ENCODE measurements at regions not wholly inside any gene's neighbourhood (a gene's known extent, or its start where the extent isn't known, plus 50 kb on each side); places are given as distances from the start of the nearest gene placed in this dataset.

GRCh38 chr11:31972623-31973022 is 118.3 kb upstream of the RCN1 start:
- ChIA-PET POLR2A (no interaction called here), CTCF (interaction anchor here (1.3 kb wide), 1 partner anchor 14 kb away, joined by 11 read pairs; no protein-coding TSS in a partner anchor)
- 95% methylated on average over 2 of the region's 5 CpGs for WGBS (ENCODE audit: insufficient coverage)
- Histone ChIP-seq H3K4me1 (ENCODE audit: control extremely low read depth in 1 of 4, control insufficient read depth in 4 of 4, insufficient read depth in 4 of 4, low read length in 3 of 4) (no peaks in the 10 kb centered on the region), H3K4me3 (ENCODE audit: control insufficient read depth in 1 of 7, extremely low read depth in 1 of 7, insufficient read depth in 4 of 7, low read depth in 2 of 7, low read length in 6 of 7) (no peak overlapping the region), H3K27me3 (replicated peaks in 2 of 5; ENCODE audit: control insufficient read depth in 4 of 5, insufficient read depth in 5 of 5, low read length in 4 of 5) (peaks cover 0 to 34% (median 4%) of the 10 kb centered on the region in 5 experiments), H3K9me3 (ENCODE audit: control extremely low read depth in 1 of 5, control insufficient read depth in 4 of 5, insufficient read depth in 2 of 5, low read depth in 1 of 5, low read length in 4 of 5) (no peaks in the 10 kb centered on the region), H3K27ac (ENCODE audit: insufficient read depth in 1 of 2, low read depth in 1 of 2, low read length in 2 of 2, poor library complexity in 1 of 2, severe bottlenecking in 2 of 2) (no peak overlapping the region), H3K36me3 (ENCODE audit: control insufficient read depth in 4 of 4, insufficient read depth in 4 of 4, low read length in 3 of 4) (no peaks in the 10 kb centered on the region)
- no peak for DNase-seq

GRCh38 chr11:31969359-31969702 is 121.5 kb upstream of the RCN1 start:
- Histone ChIP-seq H3K36me3 (ENCODE audit: control insufficient read depth in 4 of 4, insufficient read depth in 4 of 4, low read length in 3 of 4) (no peaks in the 10 kb centered on the region), H3K4me3 (ENCODE audit: control insufficient read depth in 1 of 7, extremely low read depth in 1 of 7, insufficient read depth in 4 of 7, low read depth in 2 of 7, low read length in 6 of 7) (no peak overlapping the region), H3K9me3 (ENCODE audit: control extremely low read depth in 1 of 5, control insufficient read depth in 4 of 5, insufficient read depth in 2 of 5, low read depth in 1 of 5, low read length in 4 of 5) (no peaks in the 10 kb centered on the region), H3K27ac (ENCODE audit: insufficient read depth in 1 of 2, low read depth in 1 of 2, low read length in 2 of 2, poor library complexity in 1 of 2, severe bottlenecking in 2 of 2) (no peak overlapping the region), H3K27me3 (replicated peaks in 2 of 5; ENCODE audit: control insufficient read depth in 4 of 5, insufficient read depth in 5 of 5, low read length in 4 of 5) (peaks cover 0 to 12% (median 0%) of the 10 kb centered on the region in 5 experiments), H3K4me1 (ENCODE audit: control extremely low read depth in 1 of 4, control insufficient read depth in 4 of 4, insufficient read depth in 4 of 4, low read length in 3 of 4) (no peaks in the 10 kb centered on the region)
- ChIA-PET CTCF (interaction anchor here (1.0 to 2.3 kb wide), 3 partner anchors 8 to 12 kb away, joined by 3 to 5 read pairs (median 4); no protein-coding TSS in a partner anchor), POLR2A (no interaction called here)
- WGBS (ENCODE audit: insufficient coverage) = 98% methylated on average over 6 of the region's 6 CpGs
- no peak for DNase-seq

- H3K27me3 ChIP-seq (replicated peaks in 2 of 5; ENCODE audit: control insufficient read depth in 4 of 5, insufficient read depth in 5 of 5, low read length in 4 of 5) = peaks cover 0 to 10% (median 0%) of the 10 kb centered on the region in 5 experiments
- no peak overlapping the region for H3K4me3 ChIP-seq (ENCODE audit: control insufficient read depth in 1 of 7, extremely low read depth in 1 of 7, insufficient read depth in 4 of 7, low read depth in 2 of 7, low read length in 6 of 7)
- no peaks in the 10 kb centered on the region for H3K9me3 ChIP-seq (ENCODE audit: control extremely low read depth in 1 of 5, control insufficient read depth in 4 of 5, insufficient read depth in 2 of 5, low read depth in 1 of 5, low read length in 4 of 5)
- H3K4me1 ChIP-seq (ENCODE audit: control extremely low read depth in 1 of 4, control insufficient read depth in 4 of 4, insufficient read depth in 4 of 4, low read length in 3 of 4) = no peaks in the 10 kb centered on the region
- H3K27ac ChIP-seq (ENCODE audit: insufficient read depth in 1 of 2, low read depth in 1 of 2, low read length in 2 of 2, poor library complexity in 1 of 2, severe bottlenecking in 2 of 2) = no peak overlapping the region
- CTCF ChIA-PET = interaction anchor here (1.0 to 2.3 kb wide), 3 partner anchors 8 to 13 kb away, joined by 3 to 5 read pairs (median 4); no protein-coding TSS in a partner anchor
- no peak for DNase-seq
- H3K36me3 ChIP-seq (ENCODE audit: control insufficient read depth in 4 of 4, insufficient read depth in 4 of 4, low read length in 3 of 4) = no peaks in the 10 kb centered on the region
- WGBS (ENCODE audit: insufficient coverage) = 98% methylated on average over 6 of the region's 13 CpGs
- POLR2A ChIA-PET = no interaction called here
These were observed 122.2 kb upstream of the RCN1 start for GRCh38 chr11:31968461-31969358.

GRCh38 chr11:31967404-31968130 is 123.3 kb upstream of the RCN1 start:
- Histone ChIP-seq H3K27ac (ENCODE audit: insufficient read depth in 1 of 2, low read depth in 1 of 2, low read length in 2 of 2, poor library complexity in 1 of 2, severe bottlenecking in 2 of 2) (no peak overlapping the region), H3K36me3 (ENCODE audit: control insufficient read depth in 4 of 4, insufficient read depth in 4 of 4, low read length in 3 of 4) (no peaks in the 10 kb centered on the region), H3K27me3 (replicated peaks in 2 of 5; ENCODE audit: control insufficient read depth in 4 of 5, insufficient read depth in 5 of 5, low read length in 4 of 5) (peaks cover 0 to 2% (median 0%) of the 10 kb centered on the region in 5 experiments), H3K9me3 (ENCODE audit: control extremely low read depth in 1 of 5, control insufficient read depth in 4 of 5, insufficient read depth in 2 of 5, low read depth in 1 of 5, low read length in 4 of 5) (no peaks in the 10 kb centered on the region), H3K4me3 (ENCODE audit: control insufficient read depth in 1 of 7, extremely low read depth in 1 of 7, insufficient read depth in 4 of 7, low read depth in 2 of 7, low read length in 6 of 7) (no peak overlapping the region), H3K4me1 (ENCODE audit: control extremely low read depth in 1 of 4, control insufficient read depth in 4 of 4, insufficient read depth in 4 of 4, low read length in 3 of 4) (no peaks in the 10 kb centered on the region)
- DNase-seq = no peak
- CTCF ChIA-PET = interaction anchor here (1.3 kb wide), 1 partner anchor 10 kb away, joined by 4 read pairs; no protein-coding TSS in a partner anchor
- POLR2A ChIA-PET = no interaction called here
- 100% methylated on average over 1 of the region's 7 CpGs for WGBS (ENCODE audit: insufficient coverage)

- Histone ChIP-seq H3K27ac (ENCODE audit: insufficient read depth in 1 of 2, low read depth in 1 of 2, low read length in 2 of 2, poor library complexity in 1 of 2, severe bottlenecking in 2 of 2) (no peak overlapping the region), H3K4me1 (ENCODE audit: control extremely low read depth in 1 of 4, control insufficient read depth in 4 of 4, insufficient read depth in 4 of 4, low read length in 3 of 4) (no peaks in the 10 kb centered on the region), H3K4me3 (ENCODE audit: control insufficient read depth in 1 of 7, extremely low read depth in 1 of 7, insufficient read depth in 4 of 7, low read depth in 2 of 7, low read length in 6 of 7) (no peak overlapping the region), H3K27me3 (replicated peaks in 2 of 5; ENCODE audit: control insufficient read depth in 4 of 5, insufficient read depth in 5 of 5, low read length in 4 of 5) (peaks cover 0 to 2% (median 0%) of the 10 kb centered on the region in 5 experiments), H3K9me3 (ENCODE audit: control extremely low read depth in 1 of 5, control insufficient read depth in 4 of 5, insufficient read depth in 2 of 5, low read depth in 1 of 5, low read length in 4 of 5) (no peaks in the 10 kb centered on the region), H3K36me3 (ENCODE audit: control insufficient read depth in 4 of 4, insufficient read depth in 4 of 4, low read length in 3 of 4) (no peaks in the 10 kb centered on the region)
- no peak for DNase-seq
- WGBS (ENCODE audit: insufficient coverage) = 85% methylated on average over 7 of the region's 9 CpGs
- POLR2A ChIA-PET = no interaction called here
- CTCF ChIA-PET = interaction anchor here (1.3 kb wide), 1 partner anchor 9 kb away, joined by 4 read pairs; no protein-coding TSS in a partner anchor
These were observed 124.0 kb upstream of the RCN1 start for GRCh38 chr11:31966846-31967245.

GRCh38 chr11:31964181-31964580 is 126.7 kb upstream of the RCN1 start:
- Histone ChIP-seq H3K4me1 (ENCODE audit: control extremely low read depth in 1 of 4, control insufficient read depth in 4 of 4, insufficient read depth in 4 of 4, low read length in 3 of 4) (no peaks in the 10 kb centered on the region), H3K36me3 (ENCODE audit: control insufficient read depth in 4 of 4, insufficient read depth in 4 of 4, low read length in 3 of 4) (no peaks in the 10 kb centered on the region), H3K27me3 (replicated peaks in 2 of 5; ENCODE audit: control insufficient read depth in 4 of 5, insufficient read depth in 5 of 5, low read length in 4 of 5) (peaks cover 0 to 4% (median 2%) of the 10 kb centered on the region in 5 experiments), H3K9me3 (ENCODE audit: control extremely low read depth in 1 of 5, control insufficient read depth in 4 of 5, insufficient read depth in 2 of 5, low read depth in 1 of 5, low read length in 4 of 5) (no peaks in the 10 kb centered on the region), H3K27ac (ENCODE audit: insufficient read depth in 1 of 2, low read depth in 1 of 2, low read length in 2 of 2, poor library complexity in 1 of 2, severe bottlenecking in 2 of 2) (no peak overlapping the region), H3K4me3 (ENCODE audit: control insufficient read depth in 1 of 7, extremely low read depth in 1 of 7, insufficient read depth in 4 of 7, low read depth in 2 of 7, low read length in 6 of 7) (no peak overlapping the region)
- WGBS (ENCODE audit: insufficient coverage) = 62% methylated on average over 3 of the region's 3 CpGs
- ChIA-PET CTCF (no interaction called here), POLR2A (no interaction called here)
- no peak for DNase-seq

- ChIA-PET CTCF (interaction anchor here (3.0 to 3.2 kb wide), 2 partner anchors 13 to 20 kb away, joined by 8 to 11 read pairs; no protein-coding TSS in a partner anchor), POLR2A (no interaction called here)
- H3K27ac ChIP-seq (ENCODE audit: insufficient read depth in 1 of 2, low read depth in 1 of 2, low read length in 2 of 2, poor library complexity in 1 of 2, severe bottlenecking in 2 of 2) = no peak overlapping the region
- DNase-seq = no peak
- H3K27me3 ChIP-seq (replicated peaks in 2 of 5; ENCODE audit: control insufficient read depth in 4 of 5, insufficient read depth in 5 of 5, low read length in 4 of 5) = peaks cover 0 to 4% (median 0%) of the 10 kb centered on the region in 5 experiments
- H3K4me3 ChIP-seq (ENCODE audit: control insufficient read depth in 1 of 7, extremely low read depth in 1 of 7, insufficient read depth in 4 of 7, low read depth in 2 of 7, low read length in 6 of 7) = no peak overlapping the region
- no peaks in the 10 kb centered on the region for H3K36me3 ChIP-seq (ENCODE audit: control insufficient read depth in 4 of 4, insufficient read depth in 4 of 4, low read length in 3 of 4)
- H3K9me3 ChIP-seq (ENCODE audit: control extremely low read depth in 1 of 5, control insufficient read depth in 4 of 5, insufficient read depth in 2 of 5, low read depth in 1 of 5, low read length in 4 of 5) = no peaks in the 10 kb centered on the region
- H3K4me1 ChIP-seq (ENCODE audit: control extremely low read depth in 1 of 4, control insufficient read depth in 4 of 4, insufficient read depth in 4 of 4, low read length in 3 of 4) = no peaks in the 10 kb centered on the region
- 71% methylated on average over 1 of the region's 4 CpGs for WGBS (ENCODE audit: insufficient coverage)
These were observed 130.7 kb upstream of the RCN1 start for GRCh38 chr11:31960126-31960525.

All from common myeloid progenitor, CD34-positive (primary cell).